ENCODE measurements at regions not wholly inside any gene's neighbourhood (a gene's known extent, or its start where the extent isn't known, plus 50 kb on each side); places are given as distances from the start of the nearest gene placed in this dataset.

DNA sequence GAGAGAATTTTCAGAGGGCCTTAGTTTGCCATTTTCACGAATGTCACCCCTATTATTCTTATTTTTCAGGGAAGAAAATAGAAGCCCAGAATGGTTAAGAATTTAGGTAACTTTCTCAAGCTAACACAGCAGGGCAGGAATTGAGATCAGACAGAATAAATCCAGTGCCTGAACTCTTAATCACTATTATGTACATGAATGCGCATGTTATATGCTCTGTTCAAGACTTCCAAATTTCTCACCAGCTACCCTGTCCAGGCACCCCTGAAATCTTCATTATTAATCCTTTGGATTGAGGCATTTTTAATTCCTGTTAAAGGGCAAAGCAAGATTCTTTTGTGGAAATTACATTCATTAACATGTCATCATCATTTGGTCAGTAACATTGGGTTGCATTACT, 218.4 kb downstream of the ACTR3 start:
- TF ChIP-seq, protein P1, sequence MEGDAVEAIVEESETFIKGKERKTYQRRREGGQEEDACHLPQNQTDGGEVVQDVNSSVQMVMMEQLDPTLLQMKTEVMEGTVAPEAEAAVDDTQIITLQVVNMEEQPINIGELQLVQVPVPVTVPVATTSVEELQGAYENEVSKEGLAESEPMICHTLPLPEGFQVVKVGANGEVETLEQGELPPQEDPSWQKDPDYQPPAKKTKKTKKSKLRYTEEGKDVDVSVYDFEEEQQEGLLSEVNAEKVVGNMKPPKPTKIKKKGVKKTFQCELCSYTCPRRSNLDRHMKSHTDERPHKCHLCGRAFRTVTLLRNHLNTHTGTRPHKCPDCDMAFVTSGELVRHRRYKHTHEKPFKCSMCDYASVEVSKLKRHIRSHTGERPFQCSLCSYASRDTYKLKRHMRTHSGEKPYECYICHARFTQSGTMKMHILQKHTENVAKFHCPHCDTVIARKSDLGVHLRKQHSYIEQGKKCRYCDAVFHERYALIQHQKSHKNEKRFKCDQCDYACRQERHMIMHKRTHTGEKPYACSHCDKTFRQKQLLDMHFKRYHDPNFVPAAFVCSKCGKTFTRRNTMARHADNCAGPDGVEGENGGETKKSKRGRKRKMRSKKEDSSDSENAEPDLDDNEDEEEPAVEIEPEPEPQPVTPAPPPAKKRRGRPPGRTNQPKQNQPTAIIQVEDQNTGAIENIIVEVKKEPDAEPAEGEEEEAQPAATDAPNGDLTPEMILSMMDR (IDR thresholded peaks at IDR 0.05; ENCODE audit: low read length, missing control alignments): no peak
- no peak overlapping the region for H3K4me3 ChIP-seq (replicated peaks; ENCODE audit: low read depth, low read length)
- DNase-seq (ENCODE audit: low read depth): no peak

DNA sequence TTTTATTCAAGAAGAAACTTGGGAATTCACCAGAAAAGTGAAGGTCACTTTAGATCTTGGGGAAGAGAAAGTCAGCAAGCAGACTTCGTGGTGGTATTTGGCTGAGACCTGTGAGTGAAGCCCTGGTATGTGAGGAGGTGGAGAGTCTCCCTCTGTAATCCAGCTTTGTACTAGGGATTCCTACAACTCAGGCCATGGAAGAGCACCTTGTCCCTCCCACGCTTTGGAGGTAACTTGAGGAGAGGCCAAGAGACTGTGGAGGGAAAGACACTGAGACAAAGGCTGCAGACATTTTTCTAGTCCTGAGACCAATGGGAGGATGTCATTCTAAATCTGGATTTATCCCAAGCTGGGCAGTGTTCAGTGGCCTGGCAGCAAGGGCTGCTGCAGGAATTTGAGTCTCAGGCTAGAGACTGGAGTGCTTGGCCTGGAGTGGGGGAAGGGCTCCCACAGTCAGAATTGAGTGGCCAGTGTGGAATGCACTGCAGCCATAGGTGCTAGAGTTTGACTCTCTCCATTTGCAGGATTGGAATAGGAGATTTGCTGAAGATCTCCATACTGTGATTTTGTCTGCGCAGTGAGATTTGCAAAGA, 219.0 kb downstream of the ACTR3 start:
- TF ChIP-seq, protein P1 (IDR thresholded peaks at IDR 0.05; ENCODE audit: low read length, missing control alignments): no peak
- DNase-seq (ENCODE audit: low read depth): no peak
- no peak overlapping the region for H3K4me3 ChIP-seq (replicated peaks; ENCODE audit: low read depth, low read length)

DNA sequence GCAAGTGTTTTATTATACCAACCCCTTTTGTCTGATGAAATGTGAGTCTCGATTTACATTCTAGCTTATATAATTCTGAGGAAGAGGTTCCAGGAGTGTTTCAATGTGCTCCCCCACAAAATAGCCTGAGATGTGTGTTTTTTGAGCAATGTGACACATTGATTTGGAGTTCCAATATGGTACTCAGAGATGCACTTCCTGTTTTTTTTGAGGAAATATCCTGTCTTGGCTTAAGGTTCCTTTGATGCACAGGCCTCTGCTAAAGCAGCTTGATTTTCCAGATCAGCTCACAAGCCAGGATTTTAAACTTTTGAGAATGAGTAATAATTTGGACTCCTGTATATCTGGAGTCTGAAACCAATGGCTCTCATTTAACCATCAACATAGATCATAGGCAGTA, 221.4 kb downstream of the ACTR3 start:
- DNase-seq (ENCODE audit: low read depth): no peak
- no peak overlapping the region for H3K4me3 ChIP-seq (replicated peaks; ENCODE audit: low read depth, low read length)
- TF ChIP-seq, protein P1 (IDR thresholded peaks at IDR 0.05; ENCODE audit: low read length, missing control alignments): no peak

DNA sequence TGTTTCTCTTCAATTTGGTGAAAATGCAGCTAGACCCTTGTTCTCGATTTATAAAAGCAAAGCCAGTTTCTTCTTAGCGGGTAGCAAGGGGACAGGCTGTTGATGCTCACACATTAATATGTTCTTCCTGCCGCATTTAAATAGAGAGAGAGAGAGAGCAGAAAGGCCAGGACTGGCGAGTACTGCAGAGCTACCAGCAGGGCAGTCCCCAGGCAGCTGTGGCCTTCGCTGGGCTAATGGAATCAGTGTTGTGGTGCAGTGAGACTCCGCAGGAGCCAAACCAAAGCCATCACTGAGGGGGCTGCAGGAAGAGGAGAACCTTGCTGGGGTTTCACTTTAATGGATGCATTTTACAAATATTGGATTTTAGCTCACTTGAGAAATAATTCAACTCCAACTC, 223.6 kb downstream of the ACTR3 start:
- TF ChIP-seq, protein P1 (IDR thresholded peaks at IDR 0.05; ENCODE audit: low read length, missing control alignments): no peak
- DNase-seq (ENCODE audit: low read depth): no peak
- H3K4me3 ChIP-seq (replicated peaks; ENCODE audit: low read depth, low read length): no peak overlapping the region

DNA sequence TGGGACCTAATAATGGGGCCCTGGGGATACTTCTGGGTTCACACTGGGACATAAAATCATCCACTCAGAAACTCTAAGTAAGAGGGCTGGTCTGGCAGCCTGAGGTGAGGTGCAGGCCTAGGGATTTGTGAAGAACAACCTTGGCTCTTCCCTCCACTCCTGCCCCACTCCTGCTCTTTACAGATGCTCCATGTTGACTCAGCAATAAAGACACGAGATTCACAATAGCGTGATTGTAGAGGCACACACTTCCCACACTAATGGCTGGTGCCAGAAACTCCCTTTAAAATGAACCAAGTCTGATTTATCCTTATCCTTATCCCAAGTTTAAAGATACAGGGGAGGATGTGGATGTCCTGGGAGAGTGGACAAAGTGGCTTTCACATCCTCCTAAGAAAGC, 228.2 kb downstream of the ACTR3 start:
- DNase-seq (ENCODE audit: low read depth): no peak
- H3K4me3 ChIP-seq (replicated peaks; ENCODE audit: low read depth, low read length): no peak overlapping the region
- TF ChIP-seq, protein P1 (IDR thresholded peaks at IDR 0.05; ENCODE audit: low read length, missing control alignments): no peak

DNA sequence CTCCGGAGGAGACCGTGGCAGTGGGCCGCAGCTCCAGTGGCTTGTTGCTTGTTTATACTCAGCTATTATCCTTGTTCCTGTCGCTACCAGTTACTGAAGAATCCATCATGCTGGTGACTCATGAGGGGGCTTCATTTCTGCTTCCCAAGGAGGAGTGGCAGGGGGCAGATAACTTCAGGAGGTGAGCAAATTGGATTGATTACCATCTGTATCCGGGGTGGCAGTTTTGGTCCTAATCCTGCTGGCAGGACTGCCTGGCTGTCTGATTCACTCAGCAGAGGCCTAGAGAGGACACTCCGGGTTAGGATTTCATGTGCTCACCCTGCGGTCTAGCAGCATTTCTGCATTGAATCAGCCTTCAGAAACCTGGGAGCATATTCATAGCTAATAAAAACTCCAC, 230.0 kb downstream of the ACTR3 start:
- TF ChIP-seq, protein P1 (IDR thresholded peaks at IDR 0.05; ENCODE audit: low read length, missing control alignments): no peak
- no peak overlapping the region for H3K4me3 ChIP-seq (replicated peaks; ENCODE audit: low read depth, low read length)
- no peak for DNase-seq (ENCODE audit: low read depth)

DNA sequence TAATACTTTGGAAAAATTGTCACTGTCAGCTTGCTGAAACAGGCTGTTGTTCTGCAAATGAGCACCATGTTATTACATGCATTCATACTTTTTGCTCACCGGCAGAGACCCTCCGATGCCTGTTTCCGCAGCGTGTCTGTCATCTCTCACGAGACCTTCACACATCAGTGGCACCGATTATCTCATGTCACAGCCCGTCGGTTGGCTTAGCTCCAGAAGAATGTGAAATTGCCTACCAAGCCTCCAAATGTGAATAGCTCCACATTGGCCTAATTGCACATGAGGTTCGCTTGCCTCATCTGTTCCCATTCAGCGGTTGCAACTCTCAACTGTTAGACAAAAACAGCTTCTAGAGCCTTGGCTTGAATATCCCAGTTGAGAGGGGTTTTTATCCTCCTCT, 233.0 kb downstream of the ACTR3 start:
- DNase-seq (ENCODE audit: low read depth): no peak
- TF ChIP-seq, protein P1 (IDR thresholded peaks at IDR 0.05; ENCODE audit: low read length, missing control alignments): no peak
- H3K4me3 ChIP-seq (replicated peaks; ENCODE audit: low read depth, low read length): no peak overlapping the region
